Kidney (tissue), 13 donors: ENCODE measurements at regions not wholly inside any gene's neighbourhood (a gene's known extent, or its start where the extent isn't known, plus 50 kb on each side); places are given as distances from the start of the nearest gene placed in this dataset.
A peak's percentile ranks its signal among the peaks of the same experiment; 100 is the strongest.

ENCODE experiments used
- DNase-seq, 5 donors: peaks; one replicate each; pipeline ENCODE4 v3.0.0-alpha.2; 2013 to 2020
- FAIRE-seq: peaks from 2 replicates; lab custom pipeline; 2012; peaks lifted over from hg19 to GRCh38; lab: Jason Lieb, UNC
- H3K27ac ChIP-seq, 2 donors: one replicate each; pipeline ENCODE4 v1.7.0; 2013; ENCODE audit warnings: low read depth in 2 of 2, low read length in 2 of 2, inconsistent platforms in 1 of 2
- H3K27me3 ChIP-seq: one replicate; pipeline ENCODE4 v1.7.1; 2013; ENCODE audit warnings: low read length, inconsistent platforms; ENCODE audit not compliant: control insufficient read depth, insufficient read depth
- H3K36me3 ChIP-seq, 3 donors: one replicate each; pipeline versions ENCODE4 v1.7.0 to v1.7.1; 2013; ENCODE audit warnings: low read length in 3 of 3, control low read depth in 1 of 3, inconsistent platforms in 1 of 3; ENCODE audit not compliant: insufficient read depth in 3 of 3, control insufficient read depth in 2 of 3
- H3K4me1 ChIP-seq, 3 donors: one replicate each; pipeline versions ENCODE4 v1.7.0 to v1.7.1; 2013; ENCODE audit warnings: low read length in 3 of 3, inconsistent platforms in 1 of 3, low read depth in 1 of 3; ENCODE audit not compliant: control insufficient read depth in 2 of 3, insufficient read depth in 2 of 3
- H3K4me3 ChIP-seq, 3 donors: one replicate each; pipeline versions ENCODE4 v1.7.0 to v1.8.1; 2013; ENCODE audit warnings: low read length in 3 of 3, control low read depth in 1 of 3, inconsistent platforms in 1 of 3
- H3K9ac ChIP-seq, 3 donors: one replicate each; pipeline versions ENCODE4 v1.7.0 to v1.7.1; 2013; ENCODE audit warnings: low read length in 3 of 3, control low read depth in 1 of 3, inconsistent platforms in 1 of 3
- H3K9me3 ChIP-seq, 3 donors: one replicate each; pipeline versions ENCODE4 v1.7.0 to v1.7.1; 2013; ENCODE audit warnings: low read length in 3 of 3, control low read depth in 1 of 3, inconsistent platforms in 1 of 3; ENCODE audit not compliant: control insufficient read depth in 2 of 3, insufficient read depth in 1 of 3
- CTCF ChIP-seq: IDR thresholded peaks from 3 replicates; pipeline ENCODE4 v1.5.1; 2012; ENCODE audit warnings: mild to moderate bottlenecking, moderate library complexity, borderline replicate concordance; ENCODE audit not compliant: insufficient read depth; ENCODE audit errors: extremely low read depth
- intact Hi-C: fragments of 100-400 bp; cut with DNase I; formaldehyde crosslinking; loops from one replicate; pipeline ENCODE4 v1.11.1; 2022
- donor health status: control.
- donor health status: control.
- donor health status: control.
- donor health status: control.
- donor health status: control.
- donor health status: DM: yes; HTN: yes; CAD: no.
- donor health status: Normal renal cell carcinoma (clear cell type).

DNA sequence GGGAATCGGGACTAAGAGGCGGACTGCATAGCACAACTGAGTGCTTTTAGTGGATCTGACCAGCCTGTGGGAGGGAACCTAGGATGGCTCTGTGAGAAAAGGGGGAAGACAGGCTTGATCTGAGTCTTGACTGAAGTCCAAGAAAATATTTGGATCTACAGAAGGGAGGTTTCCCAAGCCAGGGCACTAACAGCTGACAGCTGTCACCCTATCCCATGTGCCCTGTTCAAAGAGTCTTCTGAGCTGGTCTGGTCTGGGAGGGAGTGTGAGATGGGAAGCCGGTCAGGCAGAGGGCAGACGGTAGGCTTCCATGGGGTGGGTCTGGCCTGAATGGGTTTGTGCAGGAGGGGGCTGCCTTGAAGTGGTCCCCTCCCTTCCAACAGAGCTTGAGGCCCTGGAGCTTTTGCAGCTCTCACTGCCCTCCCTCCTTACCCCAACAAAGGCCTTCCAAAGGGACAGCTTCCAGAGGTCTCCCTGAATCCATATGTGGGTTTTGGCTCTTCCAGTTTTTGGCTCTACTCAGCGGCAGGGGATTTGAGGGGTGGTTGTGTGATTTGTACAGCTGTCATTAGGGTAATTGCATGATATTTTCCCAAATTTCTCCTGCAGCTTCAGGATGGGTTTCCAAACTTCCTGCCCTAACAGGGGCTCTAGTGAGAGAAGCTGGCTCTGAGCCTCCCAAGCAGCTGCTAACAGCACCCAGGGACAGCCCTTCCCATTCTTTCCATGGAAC lies 643.7 kb downstream of the BCOR start:
- Histone ChIP-seq H3K27me3 (peaks cover 6% of the 10 kb centered on the region), H3K27ac (no peak overlapping the region), H3K4me3 (no peak overlapping the region), H3K9ac (no peak overlapping the region), H3K36me3 (no peaks in the 10 kb centered on the region), H3K9me3 (peaks cover 0 to 2% (median 0%) of the 10 kb centered on the region in 3 donors), H3K4me1 (peaks cover 0 to 10% (median 0%) of the 10 kb centered on the region in 3 donors)
- DNase-seq (peak in 3 of 5 donors; percentile 13 to 62 (median 25)), FAIRE-seq (no peak)
- intact Hi-C loops: no loop called here
- no peak for TF ChIP-seq CTCF

DNA sequence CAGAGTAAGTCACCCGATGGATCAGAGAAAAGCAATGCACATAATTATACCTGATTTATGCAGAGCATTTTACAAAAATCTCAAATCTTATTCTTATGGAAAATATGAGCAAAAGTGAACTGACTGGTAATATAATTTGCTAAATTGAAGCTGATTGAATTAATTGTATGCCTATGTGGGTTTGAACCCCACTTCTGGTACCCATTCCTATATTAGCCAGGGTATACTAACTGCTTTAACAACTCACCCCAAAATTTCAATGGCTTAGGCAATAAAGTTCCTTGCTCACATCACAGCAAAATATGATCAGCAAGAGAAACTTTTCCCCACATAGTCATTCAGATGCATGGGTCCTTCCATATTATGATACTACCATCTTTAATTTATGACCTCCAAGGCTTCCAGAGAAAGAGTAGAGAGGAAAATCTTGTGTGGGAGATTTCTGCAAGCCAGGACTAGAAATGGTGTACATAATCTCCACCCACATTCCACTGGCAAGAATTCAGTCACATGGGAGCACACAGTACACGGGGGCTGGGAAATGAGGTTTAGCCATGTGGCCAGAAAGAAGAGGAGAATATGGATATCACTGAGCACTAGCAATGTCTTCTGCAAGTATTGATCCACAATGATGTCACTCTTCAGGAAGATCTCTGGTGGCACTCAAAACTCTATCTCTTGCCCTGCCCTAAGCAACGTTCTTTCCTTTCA lies 640.7 kb downstream of the BCOR start:
- intact Hi-C loops: no loop called here
- no peak for FAIRE-seq
- TF ChIP-seq CTCF: no peak

DNA sequence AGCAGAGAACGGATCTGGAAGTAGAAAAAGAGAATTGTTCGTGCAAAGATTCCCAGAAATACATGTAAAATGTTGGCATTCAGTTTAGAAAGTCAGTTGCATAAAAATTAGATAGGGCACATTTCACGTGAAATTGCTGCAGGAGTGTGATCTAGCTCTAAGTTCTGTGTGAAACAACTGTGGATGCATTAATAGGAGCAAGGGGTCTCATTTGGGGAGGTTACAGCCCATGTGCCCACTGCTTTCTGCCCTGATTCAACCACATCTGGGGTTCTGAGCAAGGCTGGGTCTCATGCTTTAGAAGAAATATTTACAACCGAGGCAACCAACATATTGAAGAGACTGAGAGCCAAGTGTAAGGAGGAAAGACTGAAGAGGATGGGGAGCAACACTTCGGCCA lies 639.0 kb downstream of the BCOR start:
- Histone ChIP-seq H3K9ac (peak overlapping the region in 1 of 3 donors; percentile 19), H3K27me3 (peaks cover 3% of the 10 kb centered on the region), H3K9me3 (peaks cover 0 to 2% (median 0%) of the 10 kb centered on the region in 3 donors), H3K4me1 (peaks cover 0 to 5% (median 0%) of the 10 kb centered on the region in 3 donors), H3K36me3 (no peaks in the 10 kb centered on the region), H3K4me3 (no peak overlapping the region), H3K27ac (no peak overlapping the region)
- FAIRE-seq (no peak), DNase-seq (no peak)
- intact Hi-C loops: no loop called here
- no peak for TF ChIP-seq CTCF

More for the DNA sequence above, 640.7 kb downstream of the BCOR start:
- Histone ChIP-seq H3K36me3 (no peaks in the 10 kb centered on the region), H3K27me3 (peaks cover 3% of the 10 kb centered on the region), H3K4me3 (no peak overlapping the region), H3K9me3 (peaks cover 0 to 2% (median 0%) of the 10 kb centered on the region in 3 donors), H3K9ac (no peak overlapping the region), H3K27ac (no peak overlapping the region), H3K4me1 (peaks cover 0 to 5% (median 0%) of the 10 kb centered on the region in 3 donors)
- DNase-seq: peak in 1 of 5 donors; percentile 48
